Nephron progenitor cell (in vitro differentiated cells): ENCODE measurements at regions not wholly inside any gene's neighbourhood (a gene's known extent, or its start where the extent isn't known, plus 50 kb on each side); places are given as distances from the start of the nearest gene placed in this dataset.
A peak's percentile ranks its signal among the peaks of the same experiment; 100 is the strongest.
"Not testable (repeated sequence)": the region's sequence is repeated elsewhere in the genome, so short reads cannot be mapped to it uniquely, and the experiment has no call there.

Experiments used
- DNase-seq: peaks from one replicate; pipeline ENCODE4 v3.0.0; 2021
- H3K27ac Mint-ChIP-seq: 2 replicates; pipeline ENCODE4 v1.8.0; 2021; ENCODE audit warnings: mild to moderate bottlenecking, moderate library complexity, mixed read lengths
- H3K27me3 Mint-ChIP-seq: 2 replicates; pipeline ENCODE4 v1.8.0; 2021; ENCODE audit warnings: mild to moderate bottlenecking, low read depth, mixed read lengths; ENCODE audit not compliant: poor library complexity
- H3K36me3 Mint-ChIP-seq: 2 replicates; pipeline ENCODE4 v1.8.0; 2021; ENCODE audit warnings: low read depth, mixed read lengths
- H3K4me1 Mint-ChIP-seq: 2 replicates; pipeline ENCODE4 v1.8.0; 2021; ENCODE audit warnings: mixed read lengths
- H3K4me3 Mint-ChIP-seq: 2 replicates; pipeline ENCODE4 v1.8.0; 2021; ENCODE audit warnings: mild to moderate bottlenecking, moderate library complexity, mixed read lengths
- H3K9me3 Mint-ChIP-seq: 2 replicates; pipeline ENCODE4 v1.8.0; 2021; ENCODE audit warnings: mild to moderate bottlenecking, moderate library complexity, mixed read lengths
- CTCF ChIP-seq: fragments of 200-600 bp; sonication (generic); IDR thresholded peaks from 2 replicates; pipeline ENCODE4 v1.5.0; 2021; ENCODE audit warnings: antibody characterized with exemption

DNA sequence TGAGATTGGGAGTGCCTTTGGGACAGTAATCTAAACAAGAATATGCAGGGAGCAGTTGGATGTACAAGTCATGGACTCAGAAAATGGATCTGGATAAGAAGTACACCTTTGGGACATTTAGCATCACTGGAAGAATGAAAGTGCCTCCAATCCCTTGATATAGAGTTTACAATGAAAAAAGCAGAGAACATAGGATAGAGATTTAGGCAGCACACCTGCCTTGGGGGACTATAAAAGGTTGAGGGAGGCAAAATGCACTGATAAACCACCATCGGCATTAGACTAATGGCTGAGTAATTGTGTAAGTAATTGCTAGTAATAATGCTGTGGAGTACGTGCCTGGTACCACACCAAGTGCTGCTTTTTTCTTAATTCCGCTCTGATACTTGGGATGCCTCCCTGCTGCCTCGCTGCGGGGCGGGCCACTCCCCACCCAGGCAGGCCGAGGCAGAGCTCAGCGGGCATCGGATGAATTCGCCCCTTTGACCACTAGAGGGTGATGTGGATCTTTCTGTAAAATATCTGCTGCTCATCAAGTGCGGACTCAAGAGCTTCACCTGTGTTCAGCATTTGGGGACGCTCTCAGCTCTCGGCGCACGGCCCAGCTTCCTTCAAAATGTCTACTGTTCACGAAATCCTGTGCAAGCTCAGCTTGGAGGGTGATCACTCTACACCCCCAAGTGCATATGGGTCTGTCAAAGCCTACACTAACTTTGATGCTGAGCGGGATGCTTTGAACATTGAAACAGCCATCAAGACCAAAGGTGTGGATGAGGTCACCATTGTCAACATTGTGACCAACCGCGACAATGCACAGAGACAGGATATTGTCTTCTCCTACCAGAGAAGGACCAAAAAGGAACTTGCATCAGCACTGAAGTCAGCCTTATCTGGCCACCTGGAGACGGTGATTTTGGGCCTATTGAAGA lies 99.9 kb downstream of the ANKRD18B start:
- DNase-seq = peak; percentile 74
- peaks cover 13% of the 10 kb centered on the region for H3K27me3 Mint-ChIP-seq
- H3K4me3 Mint-ChIP-seq = no peak overlapping the region
- H3K9me3 Mint-ChIP-seq = peaks cover 3% of the 10 kb centered on the region
- H3K36me3 Mint-ChIP-seq = no peaks in the 10 kb centered on the region
- H3K4me1 Mint-ChIP-seq = peaks cover 3% of the 10 kb centered on the region
- TF ChIP-seq CTCF = peak; percentile 92
- no peak overlapping the region for H3K27ac Mint-ChIP-seq

- H3K27me3 Mint-ChIP-seq = peaks cover 28% of the 10 kb centered on the region
- H3K9me3 Mint-ChIP-seq, H3K4me3 Mint-ChIP-seq, H3K4me1 Mint-ChIP-seq, DNase-seq, H3K36me3 Mint-ChIP-seq, H3K27ac Mint-ChIP-seq: not testable (repeated sequence)
Measured at GRCh38 chr9:33628318-33628717, 104.3 kb downstream of the ANKRD18B start.

DNA sequence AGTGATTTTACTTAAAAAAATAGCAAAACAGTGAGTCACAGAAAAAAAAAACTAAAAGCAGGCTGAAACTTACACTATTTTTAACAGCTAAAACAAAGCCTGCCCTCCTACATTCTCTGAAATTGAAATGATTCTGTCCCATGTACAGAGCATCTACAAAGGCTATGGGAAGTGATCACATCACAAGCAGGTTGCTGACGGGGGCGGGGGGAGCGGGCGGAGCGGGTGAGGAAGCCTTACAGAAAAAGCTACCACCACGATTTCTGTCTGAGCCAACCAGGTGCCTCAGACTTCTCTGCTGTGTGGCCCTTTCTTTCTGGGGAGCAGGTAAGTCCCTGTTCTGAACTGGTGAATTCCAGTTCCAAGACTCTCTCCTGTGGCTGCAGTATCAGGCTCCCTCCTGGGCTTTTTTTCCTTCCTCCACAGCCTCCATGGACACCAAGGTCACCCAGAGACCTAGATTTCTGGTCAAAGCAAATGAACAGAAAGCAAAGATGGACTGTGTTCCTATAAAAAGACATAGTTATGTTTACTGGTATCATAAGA lies 104.9 kb downstream of the ANKRD18B start:
- Mint-ChIP-seq H3K4me3 (no peak overlapping the region), H3K4me1 (no peaks in the 10 kb centered on the region), H3K36me3 (no peaks in the 10 kb centered on the region), H3K27me3 (peaks cover 29% of the 10 kb centered on the region), H3K9me3 (no peaks in the 10 kb centered on the region), H3K27ac (no peak overlapping the region)
- TF ChIP-seq CTCF = no peak
- no peak for DNase-seq

GRCh38 chr9:33633636-33634035 lies 109.6 kb downstream of the ANKRD18B start:
- no peaks in the 10 kb centered on the region for H3K9me3 Mint-ChIP-seq
- no peak for DNase-seq
- H3K27me3 Mint-ChIP-seq = peaks cover 63% of the 10 kb centered on the region
- TF ChIP-seq CTCF = no peak
- no peak overlapping the region for H3K27ac Mint-ChIP-seq
- no peak overlapping the region for H3K4me3 Mint-ChIP-seq
- H3K4me1 Mint-ChIP-seq = no peaks in the 10 kb centered on the region
- H3K36me3 Mint-ChIP-seq = no peaks in the 10 kb centered on the region

DNA sequence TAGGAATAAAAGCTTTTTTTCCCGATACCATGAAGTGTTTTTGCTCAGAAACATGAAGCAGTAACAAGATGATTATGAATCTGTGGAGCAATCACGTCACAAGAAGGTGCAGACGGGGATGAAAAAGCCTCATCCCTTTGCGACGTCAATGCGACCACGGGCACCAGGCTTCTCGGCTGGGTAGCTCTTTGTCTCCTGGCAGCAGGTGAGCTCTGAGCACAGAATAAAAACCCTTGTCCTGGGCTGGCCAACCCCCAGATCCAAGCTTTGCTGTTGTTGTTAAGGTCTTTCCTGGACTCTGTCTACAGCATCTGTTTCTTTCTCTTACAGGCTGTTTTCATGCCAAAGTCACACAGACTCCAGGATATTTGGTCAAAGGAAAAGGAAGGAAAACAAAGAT lies 113.8 kb downstream of the ANKRD18B start:
- Mint-ChIP-seq H3K27me3 (peaks cover 72% of the 10 kb centered on the region), H3K27ac (no peak overlapping the region), H3K9me3 (peaks cover 3% of the 10 kb centered on the region), H3K4me3 (no peak overlapping the region), H3K36me3 (no peaks in the 10 kb centered on the region), H3K4me1 (no peaks in the 10 kb centered on the region)
- no peak for TF ChIP-seq CTCF
- no peak for DNase-seq

- no peak for DNase-seq
- Mint-ChIP-seq H3K27me3 (peaks cover 75% of the 10 kb centered on the region), H3K27ac (no peak overlapping the region), H3K36me3 (no peaks in the 10 kb centered on the region), H3K9me3 (peaks cover 8% of the 10 kb centered on the region), H3K4me3 (no peak overlapping the region), H3K4me1 (no peaks in the 10 kb centered on the region)
- TF ChIP-seq CTCF = no peak
Measured at GRCh38 chr9:33638391-33638915, 114.4 kb downstream of the ANKRD18B start.
